ENCODE measurements at regions not wholly inside any gene's neighbourhood (a gene's known extent, or its start where the extent isn't known, plus 50 kb on each side); places are given as distances from the start of the nearest gene placed in this dataset.

DNA sequence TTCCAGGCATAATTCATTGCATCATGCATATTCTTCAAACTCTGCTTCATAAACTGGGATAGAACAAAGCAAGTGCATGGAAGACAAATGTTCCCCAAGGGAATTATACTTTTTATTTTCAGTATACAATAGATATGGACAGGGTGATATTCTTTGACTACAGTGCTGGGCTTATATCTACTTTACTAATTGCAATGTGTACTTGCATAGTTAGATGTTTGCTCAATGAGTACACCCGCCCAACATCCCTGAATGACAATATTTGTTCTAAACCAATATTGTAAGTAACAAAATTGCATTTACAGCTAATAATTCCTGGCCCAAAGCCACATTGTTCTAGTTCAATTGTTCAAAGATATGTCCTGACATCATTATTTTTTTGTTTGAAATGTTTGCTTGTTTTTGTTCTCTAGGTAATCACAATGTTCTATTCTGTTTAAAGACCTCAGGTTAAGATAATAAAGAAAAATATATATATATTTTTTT, 171.4 kb downstream of the PTN start:
- no peak for DNase-seq

DNA sequence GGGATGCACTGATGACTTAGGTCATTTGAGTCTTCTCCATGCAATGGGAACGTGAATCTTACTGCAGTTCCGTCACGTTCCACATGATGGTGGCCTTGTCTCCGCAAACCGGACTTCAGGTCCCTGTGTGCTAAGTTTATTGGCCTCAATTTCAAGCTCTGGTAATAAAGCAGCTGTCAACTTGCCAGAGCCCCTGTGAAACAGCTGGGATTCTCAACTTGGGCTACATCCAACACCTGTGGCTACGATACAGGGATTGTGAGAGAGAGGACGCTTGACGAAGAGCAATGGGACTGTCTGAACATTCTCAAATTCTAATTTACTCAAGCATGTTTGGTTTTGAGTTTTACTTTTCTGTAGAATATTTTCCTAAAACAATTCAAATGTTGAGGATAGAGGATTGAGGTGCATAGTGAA, 174.2 kb downstream of the PTN start:
- peak; percentile 99 for DNase-seq

DNA sequence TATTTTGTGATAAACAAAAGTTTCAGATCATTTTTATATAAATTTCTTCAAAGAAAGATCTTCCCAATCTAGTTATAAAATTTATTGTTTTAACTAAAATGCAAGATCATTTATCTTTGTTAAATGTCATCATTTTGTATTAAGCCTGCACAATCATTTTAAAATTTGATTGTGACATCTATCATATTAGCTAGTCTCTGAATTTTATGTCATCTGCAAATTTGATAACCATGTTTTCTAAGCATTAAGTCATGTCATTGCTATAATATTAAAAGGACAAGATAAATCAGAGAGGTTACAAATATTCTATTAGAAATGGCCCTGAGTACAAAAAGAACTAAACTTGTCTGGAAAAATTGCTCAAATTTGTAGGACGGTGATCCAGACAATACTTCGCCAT, 175.9 kb downstream of the PTN start:
- no peak for DNase-seq

DNA sequence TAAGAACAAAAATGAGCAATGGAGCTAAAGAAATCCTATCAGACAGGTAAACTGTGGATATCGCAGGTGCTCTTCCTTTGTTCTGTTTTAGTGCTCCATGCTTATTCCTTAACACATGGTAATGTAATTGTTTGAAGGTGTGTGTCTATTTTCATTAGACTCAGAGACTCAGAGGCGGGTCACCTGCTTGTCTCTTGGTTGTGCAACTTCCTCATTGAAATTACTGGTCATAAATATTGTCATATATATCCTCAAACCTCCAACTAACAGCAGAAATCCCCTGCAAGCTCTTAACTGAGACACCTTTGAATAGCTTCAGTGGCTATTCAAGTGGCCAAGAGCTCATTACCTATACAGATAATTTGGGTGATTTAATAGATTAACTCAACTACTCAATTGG, 177.2 kb downstream of the PTN start:
- no peak for DNase-seq

DNA sequence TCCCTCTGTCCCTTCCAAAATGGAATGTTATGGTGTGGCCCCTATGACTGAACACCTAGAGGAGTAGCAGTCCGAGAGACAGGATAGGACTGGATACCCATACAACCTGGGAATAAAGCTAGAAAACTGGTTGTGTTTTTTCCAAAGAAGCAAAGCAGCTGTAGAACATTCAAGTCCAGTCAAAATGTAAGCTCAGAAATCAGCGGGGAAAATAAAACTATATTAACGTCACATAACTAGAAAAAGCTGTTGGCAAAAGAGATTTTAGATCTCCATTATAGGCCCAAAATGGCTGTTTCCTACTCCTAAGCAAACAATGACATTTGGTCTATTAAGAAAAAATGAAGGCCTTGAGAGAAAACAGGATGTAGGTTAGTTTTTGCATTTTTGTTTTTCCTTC, 177.7 kb downstream of the PTN start:
- DNase-seq = no peak

DNA sequence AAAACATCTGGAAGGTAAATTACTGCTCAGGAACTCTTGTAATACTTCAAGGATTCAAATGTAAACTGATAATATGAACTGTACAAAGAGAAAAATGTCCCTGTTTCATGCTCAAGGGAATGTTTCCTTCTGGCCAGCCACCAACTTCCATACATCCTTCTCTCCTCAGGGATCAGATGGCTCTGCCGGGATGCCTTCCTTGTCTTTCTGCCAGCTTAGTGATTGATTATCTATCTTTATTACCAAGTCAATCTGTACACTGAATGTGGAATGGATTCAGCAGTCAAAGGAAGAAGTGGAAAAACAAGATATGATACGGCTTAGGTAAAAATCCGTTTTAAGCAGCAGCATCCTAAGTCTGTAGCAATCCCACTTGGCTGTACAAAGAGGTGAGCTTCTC, 178.3 kb downstream of the PTN start:
- no peak for DNase-seq

DNA sequence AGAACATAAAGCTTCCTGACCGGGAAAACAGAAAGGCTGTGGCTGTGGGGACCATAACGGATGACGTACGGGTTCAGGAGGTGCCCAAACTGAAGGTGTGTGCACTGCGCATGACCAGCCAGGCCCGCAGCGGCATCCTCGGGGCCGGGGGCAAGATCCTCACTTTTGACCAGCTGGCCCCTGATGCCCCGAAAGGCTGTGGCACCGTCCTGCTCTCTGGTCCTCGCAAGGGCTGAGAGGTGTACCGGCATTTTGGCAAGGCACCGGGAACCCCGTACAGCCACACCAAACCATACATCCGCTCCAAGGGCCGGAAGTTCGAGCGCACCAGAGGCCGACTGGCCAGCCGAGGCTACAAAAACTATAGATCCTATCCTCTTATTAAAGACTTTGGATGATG, 179.3 kb downstream of the PTN start:
- no peak for DNase-seq

DNA sequence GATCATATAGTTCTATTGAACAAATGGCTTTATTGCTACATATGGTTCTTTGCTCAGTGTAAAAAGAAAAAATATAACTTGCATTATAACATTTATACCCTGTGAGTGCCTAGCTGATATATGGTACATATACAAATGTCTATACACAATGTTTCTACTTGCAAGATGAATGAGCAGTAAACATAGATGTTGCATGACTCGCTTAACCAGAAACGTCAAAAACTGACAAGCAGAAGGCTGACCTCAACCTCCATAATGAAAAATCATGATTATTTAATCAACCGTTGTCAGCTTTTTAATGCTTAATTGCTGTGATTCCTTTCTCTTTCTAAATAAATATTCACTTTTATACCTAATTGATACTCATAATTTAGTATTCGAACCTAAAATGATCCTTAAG, 183.3 kb downstream of the PTN start:
- DNase-seq = no peak

DNA sequence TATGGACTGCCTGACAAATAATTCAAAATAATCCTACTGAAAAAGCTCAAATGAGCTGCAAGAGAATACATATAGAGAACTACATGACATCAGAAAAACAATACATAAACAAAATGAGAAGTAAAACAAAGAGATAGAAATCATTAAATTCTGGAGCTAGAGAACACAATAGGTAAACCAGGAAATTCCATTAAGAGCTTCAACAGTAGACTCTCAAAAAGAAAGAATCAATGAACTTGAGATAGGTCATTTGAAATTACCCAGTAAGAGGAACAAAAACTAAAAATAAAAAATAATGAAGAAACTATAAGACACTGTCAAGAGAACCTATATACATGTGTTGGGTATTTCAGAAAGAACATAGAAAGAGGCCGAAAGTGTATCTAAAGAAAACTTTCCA, 186.3 kb downstream of the PTN start:
- no peak for DNase-seq

DNA sequence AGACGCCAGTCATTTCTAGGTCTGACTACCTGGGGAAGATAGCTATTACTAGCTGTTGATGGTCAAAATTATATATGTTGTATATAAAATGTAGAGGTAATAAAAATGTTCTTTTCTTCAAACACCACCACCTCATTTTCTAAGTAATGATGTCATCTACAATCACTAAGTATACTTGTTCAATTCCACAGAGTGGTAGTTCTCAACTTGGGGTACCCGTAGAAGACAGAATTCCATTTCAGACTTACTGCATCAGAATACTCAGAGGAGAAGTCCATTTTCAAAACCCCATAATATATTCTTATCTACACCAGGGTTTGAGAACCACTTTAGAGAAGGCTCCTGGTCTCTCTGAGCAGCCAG, 191.9 kb downstream of the PTN start:
- no peak for DNase-seq

DNA sequence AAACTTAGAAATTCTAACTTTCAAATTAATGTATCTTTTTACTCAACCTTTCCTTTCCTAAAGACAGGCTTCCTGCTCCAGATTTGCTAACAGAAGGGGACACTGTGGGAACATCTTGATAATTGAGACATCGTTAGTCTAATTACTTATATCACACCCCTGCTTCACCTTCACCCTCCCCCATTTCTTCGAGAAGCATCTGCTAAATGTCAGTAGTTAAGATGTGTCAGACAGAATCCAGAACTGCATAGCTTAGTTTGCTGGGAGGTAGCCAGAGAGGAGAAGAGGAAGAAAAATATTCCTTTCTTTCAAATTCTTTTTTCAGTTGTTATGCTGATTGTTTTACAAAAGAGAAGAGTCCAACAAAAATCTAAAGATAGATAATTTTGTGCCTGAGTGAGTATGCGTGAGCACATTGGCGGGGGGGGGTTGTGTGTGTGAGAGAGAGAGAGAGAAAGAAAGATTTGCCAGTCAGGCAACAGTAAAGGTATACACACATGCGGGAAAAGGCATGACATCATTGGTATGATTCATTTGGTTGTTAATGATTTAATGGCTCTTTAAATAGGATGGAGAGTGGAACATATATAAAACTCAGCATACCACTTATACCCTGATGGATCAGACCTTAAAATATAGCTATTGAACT, 192.4 kb downstream of the PTN start:
- no peak for DNase-seq

DNA sequence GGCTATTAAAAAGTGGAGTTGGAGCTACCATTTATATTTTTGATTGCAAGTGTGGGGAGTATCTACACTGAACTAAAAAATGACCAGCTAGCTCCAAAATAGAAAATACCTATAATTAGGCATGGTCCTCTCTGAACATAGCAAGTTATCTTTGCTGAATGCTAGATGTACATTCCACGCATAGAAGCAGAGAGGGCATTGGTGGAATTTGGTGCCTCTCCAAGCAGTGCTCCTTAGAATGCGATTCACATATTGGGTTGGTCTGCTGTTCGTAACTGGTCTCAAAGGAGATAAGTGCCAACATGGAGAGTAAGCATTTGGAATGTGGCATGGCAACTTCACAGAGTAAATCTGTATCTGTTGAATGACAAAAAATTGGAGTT, 196.2 kb downstream of the PTN start:
- no peak for DNase-seq

DNA sequence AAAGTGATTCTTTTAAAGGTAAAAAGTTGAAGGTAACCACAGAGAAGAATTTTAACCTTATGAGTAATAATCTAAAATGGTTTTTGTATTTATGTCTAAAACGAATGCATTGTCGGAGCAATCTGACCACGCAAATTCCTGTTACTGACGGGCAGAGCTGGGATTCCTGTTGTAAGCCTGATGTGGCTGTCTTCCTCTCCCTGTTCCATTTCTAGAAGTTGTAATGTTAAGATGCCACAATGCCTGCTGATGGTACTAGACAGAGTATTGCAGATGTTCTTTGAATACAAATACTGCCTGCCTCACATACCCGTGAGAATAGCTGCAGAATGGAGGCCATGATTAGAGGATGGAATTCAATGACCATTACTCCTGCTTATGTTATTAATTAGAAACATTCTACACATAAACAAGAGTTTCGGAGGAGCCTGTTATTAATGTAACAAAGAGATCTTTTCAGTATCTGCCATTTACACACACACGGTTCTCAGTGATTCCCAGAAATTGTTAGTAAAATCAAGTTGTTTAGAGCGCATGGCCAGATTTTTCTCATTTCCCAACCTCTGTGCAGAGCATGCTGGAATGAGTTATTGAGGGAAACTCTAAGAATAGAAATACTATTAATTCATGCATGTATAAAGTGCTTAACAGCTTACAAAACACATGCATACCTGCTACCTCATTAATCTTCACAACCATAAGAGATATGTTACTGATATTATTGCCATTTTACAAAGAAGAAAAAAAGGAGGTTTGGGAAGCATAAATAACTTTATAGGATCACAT, 196.8 kb downstream of the PTN start:
- DNase-seq = no peak

DNA sequence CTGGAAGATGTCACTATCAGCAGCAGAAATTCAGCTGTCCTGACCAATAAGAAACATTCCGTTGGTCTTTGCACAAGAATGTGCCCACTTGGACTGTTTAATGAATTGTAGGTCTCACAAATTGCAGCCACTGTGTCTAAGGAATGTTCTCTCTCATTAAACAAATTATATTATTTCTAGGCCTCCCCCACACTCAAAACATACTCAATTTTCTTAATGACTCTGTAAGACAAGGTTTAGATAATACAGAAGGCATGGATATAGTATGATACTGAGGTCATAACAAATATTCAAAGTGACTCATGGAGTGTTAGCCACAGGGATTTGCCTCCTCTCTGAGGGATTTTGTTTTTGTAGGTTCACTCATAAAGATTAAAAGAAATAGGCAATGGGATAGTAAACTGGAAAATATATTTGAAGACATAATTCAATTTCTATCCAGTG, 197.5 kb downstream of the PTN start:
- no peak for DNase-seq

DNA sequence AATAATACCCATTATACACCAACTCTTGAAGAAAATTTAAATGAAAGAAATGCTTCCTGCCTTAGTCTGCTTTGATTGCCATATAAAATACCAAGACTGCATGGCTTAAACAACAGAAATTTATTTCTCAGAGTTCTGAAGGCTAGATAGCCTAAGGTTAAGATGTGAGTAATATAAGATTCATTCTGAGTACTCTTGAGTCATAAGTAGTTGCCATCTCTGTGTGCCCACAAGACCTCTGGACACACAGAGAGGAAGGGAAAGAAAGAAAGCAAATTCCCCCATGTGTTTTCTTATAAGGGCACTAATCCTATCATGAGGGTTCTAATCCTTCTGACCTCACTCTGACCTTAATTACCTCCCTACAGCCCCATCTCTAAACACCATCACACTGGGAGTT, 201.2 kb downstream of the PTN start:
- DNase-seq = no peak

DNA sequence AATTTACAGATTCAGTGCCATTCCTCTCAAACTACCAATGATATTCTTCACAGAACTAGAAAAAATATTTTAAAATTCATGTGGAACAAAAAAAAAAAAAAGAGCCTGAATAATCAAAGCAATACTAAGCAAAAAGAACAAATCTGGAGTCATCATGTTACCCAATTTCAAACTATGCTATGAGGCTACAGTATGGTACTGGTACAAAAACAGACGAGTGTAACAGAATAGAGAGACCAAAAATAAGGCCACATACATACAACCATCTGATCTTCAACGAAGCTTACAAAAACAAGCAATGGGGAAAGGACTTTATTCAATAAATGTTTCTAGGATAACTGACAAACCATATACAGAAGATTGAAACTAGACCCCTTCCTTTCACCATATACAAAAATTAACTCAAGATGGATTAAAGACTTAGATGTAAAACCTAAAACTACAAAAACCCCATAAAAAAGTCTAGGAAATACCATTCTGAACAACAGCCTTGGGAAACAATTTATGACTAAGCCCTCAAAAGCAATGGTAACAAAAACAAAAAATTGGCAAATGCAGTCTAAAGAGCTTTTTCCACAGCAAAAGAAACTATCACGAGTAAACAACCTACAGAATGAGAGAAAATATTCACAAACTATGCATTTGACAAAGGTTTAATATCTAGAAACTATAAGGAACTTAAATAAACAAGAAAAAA, 207.7 kb downstream of the PTN start:
- DNase-seq = no peak

DNA sequence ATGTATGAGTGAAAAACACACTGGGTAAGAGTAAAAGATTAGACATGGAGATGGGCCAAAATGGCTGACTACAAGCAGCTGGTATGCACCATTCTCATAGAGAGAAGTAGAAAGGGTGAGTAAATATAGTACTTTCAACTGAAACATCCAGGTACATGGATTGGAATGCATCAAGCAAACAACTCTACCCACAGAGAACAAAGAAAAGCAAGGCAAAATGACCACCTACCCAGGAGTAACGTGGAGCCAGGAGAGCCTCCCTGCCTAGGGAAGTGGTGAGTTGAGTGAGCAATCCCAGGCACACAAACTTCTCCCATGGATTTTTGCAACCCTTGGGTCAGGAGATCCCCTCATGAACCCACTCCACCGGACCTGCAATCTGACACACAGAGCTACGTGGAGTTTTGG, 212.8 kb downstream of the PTN start:
- no peak for DNase-seq

DNA sequence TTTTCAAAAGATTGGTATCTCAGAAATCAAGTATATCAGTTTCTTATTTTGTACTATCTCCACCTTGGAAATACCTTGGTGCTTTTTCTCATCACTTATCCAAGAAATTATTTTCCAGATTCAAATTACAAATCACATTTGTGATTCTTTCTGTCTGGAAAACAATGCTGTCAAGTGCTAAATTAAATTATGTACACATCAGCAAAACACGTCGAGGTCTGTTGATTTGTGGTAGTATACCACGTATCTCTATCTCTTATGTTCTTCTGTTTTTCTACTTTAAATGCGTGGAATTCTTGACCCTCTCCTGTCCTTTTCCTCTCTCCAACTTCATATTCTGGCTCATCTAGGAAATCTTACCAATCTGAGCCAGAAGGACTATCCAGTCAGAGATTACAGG, 214.5 kb downstream of the PTN start:
- no peak for DNase-seq

DNA sequence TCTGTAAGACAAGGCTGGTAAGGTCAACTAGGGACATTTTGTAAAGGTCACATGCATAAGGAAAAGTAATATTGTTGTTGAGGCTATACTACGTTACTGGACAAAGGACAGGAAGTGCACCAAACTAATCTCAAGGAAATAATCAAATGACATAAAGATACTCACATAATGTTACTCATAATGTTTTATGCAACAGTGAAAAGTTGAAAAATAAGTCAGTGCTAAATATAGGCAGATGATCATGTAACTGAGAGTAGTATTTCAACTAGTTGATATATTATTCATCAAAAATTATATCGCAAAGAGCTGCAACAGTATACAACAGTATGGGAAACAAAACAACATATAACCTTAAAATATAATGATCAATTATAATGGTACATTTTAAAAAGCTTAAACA, 215.7 kb downstream of the PTN start:
- no peak for DNase-seq

DNA sequence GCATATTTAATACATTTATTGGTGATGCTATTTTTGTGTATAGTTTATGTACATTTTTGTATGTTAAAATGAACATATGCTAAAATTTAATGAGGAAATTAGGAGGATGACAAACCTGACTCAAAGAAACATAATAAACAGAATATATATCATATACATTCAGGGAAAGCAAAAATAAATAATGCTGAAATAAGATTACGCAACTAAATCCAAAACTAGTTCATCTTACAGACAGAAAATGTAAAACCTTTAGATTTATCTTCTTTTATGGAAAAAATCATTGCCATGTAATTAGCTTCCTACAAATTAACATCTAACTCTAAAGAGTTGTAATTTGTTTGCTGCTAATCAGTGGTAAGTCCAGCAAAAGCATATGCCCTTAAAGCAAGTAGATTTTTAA, 216.5 kb downstream of the PTN start:
- no peak for DNase-seq

DNA sequence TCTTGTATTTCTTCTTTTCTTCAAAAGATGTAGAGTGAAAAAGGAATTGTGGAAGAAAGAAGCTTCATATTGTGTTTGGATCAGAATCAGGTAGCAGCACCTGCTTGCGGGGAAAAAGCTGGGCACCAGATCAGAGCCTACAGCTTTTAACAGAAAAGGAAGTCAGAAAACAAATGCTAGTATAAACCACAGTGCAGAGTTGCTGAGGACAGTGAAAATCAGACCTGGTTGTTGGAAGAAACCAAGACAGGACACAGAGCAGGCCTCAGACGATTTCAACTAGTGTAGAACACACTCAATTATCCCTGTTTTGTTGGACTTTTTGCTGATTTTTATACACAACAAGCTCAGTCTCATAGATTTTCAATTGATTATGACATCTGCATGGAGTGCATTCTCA, 221.4 kb downstream of the PTN start:
- no peak for DNase-seq

DNA sequence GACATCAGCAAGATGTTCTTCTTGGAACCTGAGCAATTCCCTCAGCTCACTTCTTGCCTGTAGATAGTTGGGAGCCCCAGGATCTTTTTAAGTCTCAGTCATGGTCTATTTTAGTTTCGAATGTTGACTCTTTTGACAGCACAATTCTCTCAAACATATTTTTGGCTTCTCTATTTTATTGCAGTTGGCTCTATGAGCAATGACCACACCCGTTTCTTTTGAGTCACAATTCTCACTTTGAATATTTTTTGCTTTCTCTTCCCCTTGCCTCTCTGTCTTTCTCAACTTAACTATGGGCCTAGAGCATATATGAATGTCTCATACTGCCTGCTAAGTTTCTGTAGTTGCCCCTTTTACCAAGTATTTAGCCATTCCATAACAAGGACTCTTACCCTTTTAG, 222.8 kb downstream of the PTN start:
- no peak for DNase-seq

DNA sequence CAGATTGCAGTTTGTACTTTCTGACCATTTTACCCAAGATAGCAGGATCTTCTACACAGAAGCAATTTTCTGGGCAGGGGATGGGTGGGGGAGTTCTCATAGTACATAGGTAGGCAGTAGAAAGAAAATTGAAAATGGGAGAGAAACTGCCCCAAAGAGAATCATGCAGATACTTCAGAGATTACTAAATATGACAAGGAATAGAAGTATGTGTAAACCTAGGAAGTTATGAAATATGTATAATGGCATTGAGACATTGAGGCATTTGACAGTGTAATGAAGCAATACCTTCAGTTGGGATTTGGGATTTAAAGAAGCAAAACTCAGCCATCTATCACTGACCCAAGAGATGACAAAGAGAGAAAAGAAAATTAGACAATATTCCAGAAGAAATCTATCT, 233.0 kb downstream of the PTN start:
- DNase-seq = no peak

DNA sequence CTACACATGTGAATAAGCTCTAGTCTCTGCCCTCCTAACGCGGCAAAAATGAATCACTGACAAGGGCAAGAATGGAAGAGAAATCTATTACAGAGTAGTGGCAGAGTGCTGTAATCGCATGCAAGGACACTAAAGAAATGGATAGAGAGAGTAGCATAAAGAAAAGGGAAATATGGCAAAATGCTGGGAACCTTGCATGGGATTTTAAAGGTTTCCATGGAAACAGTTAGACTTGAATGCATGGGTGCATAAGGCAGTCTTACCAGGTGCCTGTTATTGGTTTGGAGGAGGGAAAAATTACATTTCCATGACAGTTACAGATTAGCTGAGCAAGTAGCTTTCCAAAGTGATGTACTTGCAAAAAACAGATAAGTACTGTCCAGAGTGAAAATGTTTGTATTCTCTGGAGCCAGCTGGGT, 233.4 kb downstream of the PTN start:
- no peak for DNase-seq

Data from NCI-H1105 treated with DMSO at 0.1 percent for 48 hours (cell line).